ENCODE measurements at regions not wholly inside any gene's neighbourhood (a gene's known extent, or its start where the extent isn't known, plus 50 kb on each side); places are given as distances from the start of the nearest gene placed in this dataset.
"Not testable (repeated sequence)": the region's sequence is repeated elsewhere in the genome, so short reads cannot be mapped to it uniquely, and the experiment has no call there.

DNA sequence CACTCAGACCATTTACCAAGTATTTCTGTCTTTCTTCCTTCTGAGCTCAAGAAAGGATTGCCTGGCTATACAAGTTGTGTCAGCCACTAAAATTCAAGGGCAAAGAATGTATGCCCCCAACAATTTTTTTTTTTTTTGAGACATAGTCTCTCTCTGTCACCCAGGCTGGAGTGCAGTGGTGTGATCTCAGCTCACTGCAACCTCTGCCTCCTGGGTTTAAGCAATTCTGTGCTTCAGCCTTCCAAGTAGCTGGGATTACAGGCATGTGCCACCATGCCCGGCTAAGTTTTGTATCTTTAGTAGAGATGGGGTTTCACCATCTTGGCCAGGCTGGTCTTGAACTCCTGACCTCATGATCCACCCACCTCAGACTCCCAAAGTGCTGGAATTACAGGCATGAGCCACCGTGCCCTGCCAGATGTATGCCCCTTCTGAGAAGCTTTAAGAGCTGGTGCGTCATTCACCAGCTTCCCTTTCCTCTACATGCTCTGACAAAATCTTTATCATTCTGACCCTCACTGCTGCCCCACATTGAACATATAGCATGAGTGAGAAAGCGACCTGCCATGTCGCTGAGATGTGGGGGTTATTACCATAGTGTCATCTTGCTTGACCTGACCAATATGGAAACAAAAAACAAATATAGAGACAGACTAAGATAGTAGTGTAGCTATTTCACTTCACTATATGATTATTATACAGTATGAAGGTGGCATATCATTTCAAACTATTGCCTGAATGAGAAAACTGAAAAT lies 67.9 kb upstream of the NPAS2 start:
- TF ChIP-seq, protein P1, sequence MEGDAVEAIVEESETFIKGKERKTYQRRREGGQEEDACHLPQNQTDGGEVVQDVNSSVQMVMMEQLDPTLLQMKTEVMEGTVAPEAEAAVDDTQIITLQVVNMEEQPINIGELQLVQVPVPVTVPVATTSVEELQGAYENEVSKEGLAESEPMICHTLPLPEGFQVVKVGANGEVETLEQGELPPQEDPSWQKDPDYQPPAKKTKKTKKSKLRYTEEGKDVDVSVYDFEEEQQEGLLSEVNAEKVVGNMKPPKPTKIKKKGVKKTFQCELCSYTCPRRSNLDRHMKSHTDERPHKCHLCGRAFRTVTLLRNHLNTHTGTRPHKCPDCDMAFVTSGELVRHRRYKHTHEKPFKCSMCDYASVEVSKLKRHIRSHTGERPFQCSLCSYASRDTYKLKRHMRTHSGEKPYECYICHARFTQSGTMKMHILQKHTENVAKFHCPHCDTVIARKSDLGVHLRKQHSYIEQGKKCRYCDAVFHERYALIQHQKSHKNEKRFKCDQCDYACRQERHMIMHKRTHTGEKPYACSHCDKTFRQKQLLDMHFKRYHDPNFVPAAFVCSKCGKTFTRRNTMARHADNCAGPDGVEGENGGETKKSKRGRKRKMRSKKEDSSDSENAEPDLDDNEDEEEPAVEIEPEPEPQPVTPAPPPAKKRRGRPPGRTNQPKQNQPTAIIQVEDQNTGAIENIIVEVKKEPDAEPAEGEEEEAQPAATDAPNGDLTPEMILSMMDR (IDR thresholded peaks at IDR 0.05) = not testable (repeated sequence)
- not testable (repeated sequence) for TF ChIP-seq POLR2AphosphoS5 (IDR thresholded peaks at IDR 0.05)
